PC-3 (cell line): ENCODE measurements at regions not wholly inside any gene's neighbourhood (a gene's known extent, or its start where the extent isn't known, plus 50 kb on each side); places are given as distances from the start of the nearest gene placed in this dataset.

Experiments used
- EZH2 ChIP-seq: fragments of 300-600 bp; sonication (generic); IDR thresholded peaks from one replicate; pipeline ENCODE4 v1.6.1; 2017; ENCODE audit warnings: antibody characterized with exemption, mild to moderate bottlenecking, low read length; ENCODE audit not compliant: unreplicated experiment
- EZH2phosphoT487 ChIP-seq: fragments of 300-600 bp; sonication (generic); IDR thresholded peaks from 2 replicates; pipeline ENCODE4 v1.6.1; 2018; ENCODE audit warnings: mild to moderate bottlenecking, antibody characterized with exemption, low read length, borderline replicate concordance
- TF ChIP-seq, protein P1 (sequence below): fragments of 300-600 bp; sonication (generic); conservative IDR thresholded peaks from 2 replicates; pipeline ENCODE4 v1.5.1; 2017; ENCODE audit warnings: antibody characterized with exemption, low read depth, mild to moderate bottlenecking, low read length

DNA sequence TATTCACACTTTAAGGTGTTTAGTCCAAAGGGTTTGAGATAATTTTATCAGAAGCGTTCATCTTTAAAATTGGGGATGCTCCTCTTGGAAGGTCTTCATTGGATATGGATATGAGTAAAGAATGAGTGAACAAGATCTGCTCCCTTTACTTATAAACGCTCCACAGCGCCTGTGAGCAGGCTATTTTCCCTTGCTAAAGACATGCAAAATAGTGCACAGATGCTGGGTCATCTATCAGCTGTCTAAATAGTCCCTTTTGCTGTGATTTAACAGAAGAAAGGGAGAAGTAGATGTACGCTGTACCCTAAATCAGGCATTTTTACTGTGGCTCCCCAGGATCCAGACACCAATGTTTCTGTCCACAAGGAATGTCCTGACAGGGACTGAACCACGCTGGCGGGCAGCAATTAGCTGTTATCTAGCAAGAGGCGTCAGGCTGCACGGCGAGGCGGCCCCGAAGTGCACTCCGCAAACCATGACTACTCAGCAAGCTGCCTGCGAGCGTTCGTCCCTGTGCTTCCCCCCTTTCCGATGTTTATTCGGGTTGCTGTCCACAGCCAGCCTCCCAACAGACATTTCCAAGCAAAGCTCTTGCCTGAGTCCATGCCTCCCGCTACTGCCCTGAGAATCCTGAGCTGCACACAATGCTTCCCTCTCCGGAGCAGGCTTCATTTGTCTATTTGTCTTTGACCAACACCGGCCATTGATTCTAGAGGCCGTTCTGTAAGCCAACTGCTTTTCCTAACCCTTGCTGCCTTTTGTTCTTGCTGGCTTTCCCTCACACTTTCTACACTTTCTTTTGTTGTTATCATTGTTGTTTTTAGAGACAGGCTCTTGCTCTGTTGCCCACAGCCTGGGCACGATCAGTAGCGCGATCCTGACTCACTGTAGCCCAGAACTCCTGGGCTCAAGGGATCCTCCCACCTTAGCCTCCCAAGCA lies 55.7 kb upstream of the CNEP1R1 start:
- TF ChIP-seq, protein P1, sequence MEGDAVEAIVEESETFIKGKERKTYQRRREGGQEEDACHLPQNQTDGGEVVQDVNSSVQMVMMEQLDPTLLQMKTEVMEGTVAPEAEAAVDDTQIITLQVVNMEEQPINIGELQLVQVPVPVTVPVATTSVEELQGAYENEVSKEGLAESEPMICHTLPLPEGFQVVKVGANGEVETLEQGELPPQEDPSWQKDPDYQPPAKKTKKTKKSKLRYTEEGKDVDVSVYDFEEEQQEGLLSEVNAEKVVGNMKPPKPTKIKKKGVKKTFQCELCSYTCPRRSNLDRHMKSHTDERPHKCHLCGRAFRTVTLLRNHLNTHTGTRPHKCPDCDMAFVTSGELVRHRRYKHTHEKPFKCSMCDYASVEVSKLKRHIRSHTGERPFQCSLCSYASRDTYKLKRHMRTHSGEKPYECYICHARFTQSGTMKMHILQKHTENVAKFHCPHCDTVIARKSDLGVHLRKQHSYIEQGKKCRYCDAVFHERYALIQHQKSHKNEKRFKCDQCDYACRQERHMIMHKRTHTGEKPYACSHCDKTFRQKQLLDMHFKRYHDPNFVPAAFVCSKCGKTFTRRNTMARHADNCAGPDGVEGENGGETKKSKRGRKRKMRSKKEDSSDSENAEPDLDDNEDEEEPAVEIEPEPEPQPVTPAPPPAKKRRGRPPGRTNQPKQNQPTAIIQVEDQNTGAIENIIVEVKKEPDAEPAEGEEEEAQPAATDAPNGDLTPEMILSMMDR: no peak
- no peak for TF ChIP-seq EZH2phosphoT487
- no peak for TF ChIP-seq EZH2
